ENCODE measurements at regions not wholly inside any gene's neighbourhood (a gene's known extent, or its start where the extent isn't known, plus 50 kb on each side); places are given as distances from the start of the nearest gene placed in this dataset.
"Not testable (repeated sequence)": the region's sequence is repeated elsewhere in the genome, so short reads cannot be mapped to it uniquely, and the experiment has no call there.

- DNase-seq: no peak
Observed at GRCh38 chr1:209100460-209100859, 483.1 kb upstream of the CAMK1G start.

GRCh38 chr1:209101106-209101505 lies 482.4 kb upstream of the CAMK1G start:
- no peak for DNase-seq

GRCh38 chr1:209102120-209102519 lies 481.4 kb upstream of the CAMK1G start:
- DNase-seq: no peak

GRCh38 chr1:209102531-209102930 lies 481.0 kb upstream of the CAMK1G start:
- DNase-seq: no peak

GRCh38 chr1:209103092-209103491 lies 480.4 kb upstream of the CAMK1G start:
- DNase-seq: no peak

GRCh38 chr1:209104646-209105045 lies 478.9 kb upstream of the CAMK1G start:
- DNase-seq: no peak

- DNase-seq: no peak
Observed at GRCh38 chr1:209105701-209106100, 477.8 kb upstream of the CAMK1G start.

GRCh38 chr1:209106237-209106741 lies 477.2 kb upstream of the CAMK1G start:
- DNase-seq: peak; percentile 65

- DNase-seq: no peak
Observed at GRCh38 chr1:209106861-209107260, 476.7 kb upstream of the CAMK1G start.

- no peak for DNase-seq
Observed at GRCh38 chr1:209107535-209107934, 476.0 kb upstream of the CAMK1G start.

- DNase-seq: no peak
Observed at GRCh38 chr1:209109001-209109785, 474.3 kb upstream of the CAMK1G start.

GRCh38 chr1:209113521-209113920 lies 470.0 kb upstream of the CAMK1G start:
- no peak for DNase-seq

GRCh38 chr1:209116705-209117104 lies 466.8 kb upstream of the CAMK1G start:
- no peak for DNase-seq

GRCh38 chr1:209123601-209124000 lies 459.9 kb upstream of the CAMK1G start:
- DNase-seq: no peak

- not testable (repeated sequence) for DNase-seq
Observed at GRCh38 chr1:209129091-209129490, 454.4 kb upstream of the CAMK1G start.

GRCh38 chr1:209130886-209131285 lies 452.6 kb upstream of the CAMK1G start:
- no peak for DNase-seq

- no peak for DNase-seq
Observed at GRCh38 chr1:209132736-209133467, 450.6 kb upstream of the CAMK1G start.

GRCh38 chr1:209134001-209134400 lies 449.5 kb upstream of the CAMK1G start:
- DNase-seq: no peak

- DNase-seq: no peak
Observed at GRCh38 chr1:209143916-209144315, 439.6 kb upstream of the CAMK1G start.

- DNase-seq: peak; percentile 71
Observed at GRCh38 chr1:209150114-209150513, 433.4 kb upstream of the CAMK1G start.

GRCh38 chr1:209153411-209153810 lies 430.1 kb upstream of the CAMK1G start:
- DNase-seq: no peak

GRCh38 chr1:209154912-209155311 lies 428.6 kb upstream of the CAMK1G start:
- DNase-seq: no peak

GRCh38 chr1:209155546-209155945 lies 428.0 kb upstream of the CAMK1G start:
- DNase-seq: peak; percentile 67

- no peak for DNase-seq
Observed at GRCh38 chr1:209156991-209157390, 426.5 kb upstream of the CAMK1G start.

Data from islet precursor cell (in vitro differentiated cells).